Fibroblast of pulmonary artery (primary cell): ENCODE measurements at regions not wholly inside any gene's neighbourhood (a gene's known extent, or its start where the extent isn't known, plus 50 kb on each side); places are given as distances from the start of the nearest gene placed in this dataset.

Experiments used
- DNase-seq: peaks from one replicate; pipeline ENCODE4 v3.0.0-alpha.2; 2010; ENCODE audit warnings: low read depth
- H3K4me3 ChIP-seq: replicated peaks from 2 replicates; pipeline ENCODE4 v1.5.1; 2011; ENCODE audit warnings: low read depth, mild to moderate bottlenecking, control low read depth, low read length, moderate library complexity
- TF ChIP-seq, protein P1 (sequence below): IDR thresholded peaks from 2 replicates; pipeline ENCODE4 v1.5.1; 2011; ENCODE audit warnings: mild to moderate bottlenecking, control low read depth, low read length, inconsistent platforms; ENCODE audit errors: missing control alignments

- H3K4me3 ChIP-seq, result no peak overlapping the region
- peak; percentile 1 for DNase-seq
- TF ChIP-seq, protein P1, sequence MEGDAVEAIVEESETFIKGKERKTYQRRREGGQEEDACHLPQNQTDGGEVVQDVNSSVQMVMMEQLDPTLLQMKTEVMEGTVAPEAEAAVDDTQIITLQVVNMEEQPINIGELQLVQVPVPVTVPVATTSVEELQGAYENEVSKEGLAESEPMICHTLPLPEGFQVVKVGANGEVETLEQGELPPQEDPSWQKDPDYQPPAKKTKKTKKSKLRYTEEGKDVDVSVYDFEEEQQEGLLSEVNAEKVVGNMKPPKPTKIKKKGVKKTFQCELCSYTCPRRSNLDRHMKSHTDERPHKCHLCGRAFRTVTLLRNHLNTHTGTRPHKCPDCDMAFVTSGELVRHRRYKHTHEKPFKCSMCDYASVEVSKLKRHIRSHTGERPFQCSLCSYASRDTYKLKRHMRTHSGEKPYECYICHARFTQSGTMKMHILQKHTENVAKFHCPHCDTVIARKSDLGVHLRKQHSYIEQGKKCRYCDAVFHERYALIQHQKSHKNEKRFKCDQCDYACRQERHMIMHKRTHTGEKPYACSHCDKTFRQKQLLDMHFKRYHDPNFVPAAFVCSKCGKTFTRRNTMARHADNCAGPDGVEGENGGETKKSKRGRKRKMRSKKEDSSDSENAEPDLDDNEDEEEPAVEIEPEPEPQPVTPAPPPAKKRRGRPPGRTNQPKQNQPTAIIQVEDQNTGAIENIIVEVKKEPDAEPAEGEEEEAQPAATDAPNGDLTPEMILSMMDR, result peak; percentile 24
These were observed 266.7 kb downstream of the CDH26 start for GRCh38 chr20:60224914-60225313.

GRCh38 chr20:60228255-60228654 is 270.0 kb downstream of the CDH26 start:
- H3K4me3 ChIP-seq, result no peak overlapping the region
- DNase-seq, result no peak

DNA sequence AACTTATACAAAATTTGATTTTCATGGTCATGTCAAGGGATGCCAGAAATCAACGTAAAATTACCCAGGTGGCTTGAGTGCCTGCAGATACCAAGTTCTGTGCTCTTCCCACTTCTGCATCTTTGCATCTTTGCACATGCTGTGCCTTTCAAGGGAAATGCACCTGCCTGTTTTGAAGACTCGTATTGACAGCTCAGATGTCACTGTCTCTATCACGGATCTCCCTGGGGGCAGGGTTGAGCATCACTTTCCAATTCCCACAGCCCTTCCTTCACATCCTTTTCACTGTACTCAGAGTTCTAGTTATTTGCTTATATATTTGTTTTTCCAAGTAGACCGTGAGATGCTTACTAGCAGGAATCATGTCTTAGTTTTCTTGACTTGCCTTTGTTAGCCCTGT is 274.2 kb downstream of the CDH26 start:
- no peak overlapping the region for H3K4me3 ChIP-seq
- no peak for DNase-seq
- TF ChIP-seq, protein P1, result no peak

More at GRCh38 chr20:60228255-60228654, 270.0 kb downstream of the CDH26 start:
- TF ChIP-seq, protein P1, result no peak

DNA sequence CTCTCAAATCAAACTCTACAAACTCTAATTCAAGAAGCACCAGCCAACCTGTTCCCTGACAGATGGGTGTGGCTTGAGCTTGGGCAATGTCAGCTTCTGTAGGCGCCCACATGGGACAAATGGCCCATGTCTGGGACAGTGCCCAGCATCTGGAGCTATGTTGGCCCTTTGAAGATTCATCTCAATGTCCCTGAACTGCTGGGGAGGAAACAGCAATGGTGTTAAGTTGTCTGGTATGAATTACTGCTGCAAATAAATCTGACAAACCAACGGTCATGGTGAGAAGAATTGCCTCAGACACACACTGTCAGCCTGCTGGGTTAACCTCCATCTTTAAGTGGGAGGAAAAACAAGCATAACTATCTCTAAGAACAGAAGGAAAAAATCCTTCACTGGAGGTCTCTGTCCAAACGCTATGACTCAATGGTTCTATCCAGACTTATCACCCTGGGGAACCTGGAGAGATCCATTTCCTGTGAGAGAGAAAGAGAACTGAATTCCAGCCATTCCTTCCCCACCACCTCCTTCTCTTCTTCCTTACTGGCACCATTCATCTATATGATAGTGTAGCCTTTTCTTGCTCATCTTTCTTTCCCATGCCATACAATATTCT is 274.9 kb downstream of the CDH26 start:
- H3K4me3 ChIP-seq, result no peak overlapping the region
- no peak for DNase-seq
- TF ChIP-seq, protein P1, result no peak

DNA sequence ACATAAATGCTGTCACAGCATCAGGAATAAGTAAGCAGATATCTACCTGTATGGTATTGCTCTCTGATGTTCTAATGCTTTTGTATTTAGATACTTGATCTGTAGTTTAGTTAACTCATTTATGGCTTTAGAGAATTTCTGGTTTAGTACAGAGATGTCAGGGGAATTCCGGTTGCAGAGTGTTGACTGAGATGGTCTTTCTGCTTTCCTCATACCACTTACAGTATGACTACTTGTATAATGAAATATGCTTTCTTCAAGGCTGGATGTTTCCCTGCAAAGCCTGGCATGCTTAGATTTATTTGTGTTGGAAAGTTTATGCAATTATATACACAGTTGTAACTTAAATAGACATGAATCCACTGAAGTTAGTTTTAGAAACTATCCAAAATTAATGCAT is 278.4 kb downstream of the CDH26 start:
- no peak overlapping the region for H3K4me3 ChIP-seq
- DNase-seq, result no peak
- TF ChIP-seq, protein P1, result no peak

DNA sequence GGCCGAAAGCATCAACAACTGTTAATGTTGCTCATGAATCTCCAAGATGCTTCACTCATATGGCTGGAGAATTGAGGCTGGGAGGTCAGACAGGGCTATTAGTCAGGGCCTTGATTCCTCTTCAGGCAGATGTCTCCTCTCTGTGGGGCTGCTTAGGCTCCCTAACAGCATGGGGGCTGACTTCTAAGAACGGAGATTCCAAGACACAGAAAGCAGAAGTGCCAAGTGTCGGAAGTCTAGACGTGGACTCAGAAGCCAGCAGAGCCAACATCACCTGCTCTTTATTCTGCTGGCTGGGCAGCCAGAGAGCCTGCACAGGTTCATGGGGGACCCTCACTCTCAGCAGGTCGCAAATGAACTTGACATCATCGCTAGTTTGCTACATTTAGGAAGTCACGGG is 279.8 kb downstream of the CDH26 start:
- TF ChIP-seq, protein P1, result no peak
- no peak for DNase-seq

GRCh38 chr20:60238992-60239660 is 280.9 kb downstream of the CDH26 start:
- TF ChIP-seq, protein P1, result no peak
- no peak overlapping the region for H3K4me3 ChIP-seq
- no peak for DNase-seq

More for the DNA sequence above, 279.8 kb downstream of the CDH26 start:
- H3K4me3 ChIP-seq, result no peak overlapping the region
